ENCODE measurements at regions not wholly inside any gene's neighbourhood (a gene's known extent, or its start where the extent isn't known, plus 50 kb on each side); places are given as distances from the start of the nearest gene placed in this dataset.
"Not testable (repeated sequence)": the region's sequence is repeated elsewhere in the genome, so short reads cannot be mapped to it uniquely, and the experiment has no call there.

DNA sequence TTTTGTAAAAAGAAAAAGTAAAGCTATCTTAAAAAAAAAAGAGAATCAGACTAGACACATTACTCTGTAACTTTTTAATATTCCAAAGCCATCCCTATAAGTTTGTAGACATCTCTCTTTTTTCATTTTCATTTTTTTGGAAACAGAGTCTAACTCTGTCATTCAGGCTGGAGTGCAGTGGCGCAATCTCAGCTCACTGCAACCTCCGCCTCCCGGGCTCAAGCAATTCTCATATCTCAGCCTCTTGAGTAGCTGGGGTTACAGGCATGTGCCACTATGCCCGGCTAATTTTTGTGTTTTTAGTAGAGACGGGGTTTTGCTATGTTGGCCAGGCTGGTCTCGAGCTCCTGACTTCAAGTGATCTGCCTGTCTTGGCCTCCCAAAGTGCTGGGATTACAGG, 51.4 kb upstream of the ANKH start:
- not testable (repeated sequence) for FAIRE-seq

GRCh38 chr5:14922456-14922855, 50.9 kb upstream of the ANKH start:
- FAIRE-seq = no peak
